Osteocyte (in vitro differentiated cells): ENCODE measurements at regions not wholly inside any gene's neighbourhood (a gene's known extent, or its start where the extent isn't known, plus 50 kb on each side); places are given as distances from the start of the nearest gene placed in this dataset.

Source experiments
- DNase-seq: peaks from one replicate; pipeline ENCODE4 v3.0.0; 2021; ENCODE audit warnings: mixed read lengths; ENCODE audit not compliant: unreplicated experiment; ENCODE audit errors: extremely low spot score
- H3K27ac Mint-ChIP-seq: one replicate; pipeline ENCODE4 v1.8.0; 2021; ENCODE audit warnings: mild to moderate bottlenecking, mixed read lengths; ENCODE audit not compliant: unreplicated experiment
- H3K27me3 Mint-ChIP-seq: one replicate; pipeline ENCODE4 v1.8.0; 2021; ENCODE audit warnings: mixed read lengths; ENCODE audit not compliant: unreplicated experiment
- H3K36me3 Mint-ChIP-seq: one replicate; pipeline ENCODE4 v1.8.0; 2021; ENCODE audit warnings: mixed read lengths; ENCODE audit not compliant: unreplicated experiment
- H3K4me1 Mint-ChIP-seq: one replicate; pipeline ENCODE4 v1.8.0; 2021; ENCODE audit warnings: mixed read lengths; ENCODE audit not compliant: unreplicated experiment
- H3K4me3 Mint-ChIP-seq: one replicate; pipeline ENCODE4 v1.8.0; 2021; ENCODE audit warnings: mild to moderate bottlenecking, moderate library complexity, mixed read lengths; ENCODE audit not compliant: unreplicated experiment
- H3K9me3 Mint-ChIP-seq: one replicate; pipeline ENCODE4 v1.8.0; 2021; ENCODE audit warnings: mixed read lengths; ENCODE audit not compliant: unreplicated experiment
- TF ChIP-seq, protein P1 (sequence below): fragments of 200-600 bp; sonication (generic); IDR thresholded peaks from 2 replicates; pipeline ENCODE4 v1.5.0; 2021; ENCODE audit warnings: antibody characterized with exemption, mild to moderate bottlenecking, moderate library complexity

DNA sequence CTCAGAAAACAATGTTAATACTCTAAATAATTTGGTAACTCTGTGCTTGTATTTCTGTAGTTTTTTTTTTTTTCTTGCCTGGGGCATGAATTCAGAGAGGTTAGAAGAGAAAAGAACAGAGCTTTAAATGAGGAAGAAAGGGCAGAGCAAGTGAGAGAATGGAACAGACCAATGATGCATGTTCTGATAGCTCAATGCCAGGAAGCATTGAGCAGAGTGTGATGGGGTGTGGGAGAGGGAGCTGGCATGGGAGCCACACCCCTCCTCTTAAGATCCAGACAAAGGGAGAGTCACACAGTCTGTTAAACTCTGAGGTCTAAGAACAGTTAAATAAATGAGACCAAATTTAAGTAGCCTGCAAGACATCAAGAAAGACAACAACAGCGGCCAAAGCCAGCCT is 538.6 kb downstream of the TUSC7 start:
- Mint-ChIP-seq H3K9me3 (peaks cover 3% of the 10 kb centered on the region), H3K36me3 (no peaks in the 10 kb centered on the region), H3K4me1 (peaks cover 9% of the 10 kb centered on the region), H3K27ac (no peak overlapping the region), H3K4me3 (no peak overlapping the region), H3K27me3 (peaks cover 3% of the 10 kb centered on the region)
- DNase-seq: no peak
- TF ChIP-seq, protein P1, sequence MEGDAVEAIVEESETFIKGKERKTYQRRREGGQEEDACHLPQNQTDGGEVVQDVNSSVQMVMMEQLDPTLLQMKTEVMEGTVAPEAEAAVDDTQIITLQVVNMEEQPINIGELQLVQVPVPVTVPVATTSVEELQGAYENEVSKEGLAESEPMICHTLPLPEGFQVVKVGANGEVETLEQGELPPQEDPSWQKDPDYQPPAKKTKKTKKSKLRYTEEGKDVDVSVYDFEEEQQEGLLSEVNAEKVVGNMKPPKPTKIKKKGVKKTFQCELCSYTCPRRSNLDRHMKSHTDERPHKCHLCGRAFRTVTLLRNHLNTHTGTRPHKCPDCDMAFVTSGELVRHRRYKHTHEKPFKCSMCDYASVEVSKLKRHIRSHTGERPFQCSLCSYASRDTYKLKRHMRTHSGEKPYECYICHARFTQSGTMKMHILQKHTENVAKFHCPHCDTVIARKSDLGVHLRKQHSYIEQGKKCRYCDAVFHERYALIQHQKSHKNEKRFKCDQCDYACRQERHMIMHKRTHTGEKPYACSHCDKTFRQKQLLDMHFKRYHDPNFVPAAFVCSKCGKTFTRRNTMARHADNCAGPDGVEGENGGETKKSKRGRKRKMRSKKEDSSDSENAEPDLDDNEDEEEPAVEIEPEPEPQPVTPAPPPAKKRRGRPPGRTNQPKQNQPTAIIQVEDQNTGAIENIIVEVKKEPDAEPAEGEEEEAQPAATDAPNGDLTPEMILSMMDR: no peak

DNA sequence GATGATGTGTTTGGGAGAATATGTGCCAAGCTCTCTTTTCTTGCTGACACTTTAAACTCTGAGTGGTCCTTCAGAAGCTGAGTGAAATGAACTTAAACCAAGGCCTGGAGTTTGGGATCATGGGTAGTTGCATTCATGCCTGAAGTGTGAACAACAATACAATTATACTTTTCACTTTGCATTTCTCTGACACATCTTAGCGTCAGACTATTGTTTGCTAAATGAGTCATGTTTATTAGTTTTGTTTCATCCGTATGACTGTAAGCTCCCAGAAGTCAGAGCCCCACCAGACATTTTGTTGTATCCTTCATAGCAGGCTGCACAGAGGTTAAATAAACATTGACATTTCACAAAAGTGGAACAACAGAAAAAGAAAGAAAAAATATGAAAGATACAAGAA is 542.6 kb downstream of the TUSC7 start:
- peaks cover 9% of the 10 kb centered on the region for H3K4me1 Mint-ChIP-seq
- no peaks in the 10 kb centered on the region for H3K27me3 Mint-ChIP-seq
- H3K36me3 Mint-ChIP-seq: no peaks in the 10 kb centered on the region
- no peak overlapping the region for H3K4me3 Mint-ChIP-seq
- TF ChIP-seq, protein P1: no peak
- H3K27ac Mint-ChIP-seq: no peak overlapping the region
- H3K9me3 Mint-ChIP-seq: peaks cover 3% of the 10 kb centered on the region
- DNase-seq: no peak

DNA sequence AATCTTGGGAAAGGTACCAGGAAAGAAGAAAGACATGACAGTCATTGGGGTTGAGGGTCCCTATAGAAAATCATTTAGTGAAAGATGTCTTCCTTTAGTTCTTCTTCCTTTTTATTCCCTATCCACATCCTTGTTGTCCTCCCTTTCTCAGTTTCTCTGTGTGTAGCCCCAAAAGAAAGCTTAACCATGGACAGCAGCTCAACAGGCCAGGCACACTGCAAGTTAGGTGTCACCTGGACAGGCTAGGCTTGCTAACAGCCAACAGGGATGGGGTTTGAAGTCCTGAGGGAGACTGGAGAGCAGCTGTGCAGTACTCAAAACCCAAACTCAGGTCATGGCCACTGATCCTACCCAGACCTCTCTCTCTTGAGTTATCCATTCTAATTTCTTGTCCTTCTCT is 543.1 kb downstream of the TUSC7 start:
- Mint-ChIP-seq H3K4me3 (no peak overlapping the region), H3K27ac (no peak overlapping the region), H3K27me3 (no peaks in the 10 kb centered on the region), H3K4me1 (peaks cover 9% of the 10 kb centered on the region), H3K9me3 (peaks cover 3% of the 10 kb centered on the region), H3K36me3 (no peaks in the 10 kb centered on the region)
- DNase-seq: no peak
- TF ChIP-seq, protein P1: no peak

DNA sequence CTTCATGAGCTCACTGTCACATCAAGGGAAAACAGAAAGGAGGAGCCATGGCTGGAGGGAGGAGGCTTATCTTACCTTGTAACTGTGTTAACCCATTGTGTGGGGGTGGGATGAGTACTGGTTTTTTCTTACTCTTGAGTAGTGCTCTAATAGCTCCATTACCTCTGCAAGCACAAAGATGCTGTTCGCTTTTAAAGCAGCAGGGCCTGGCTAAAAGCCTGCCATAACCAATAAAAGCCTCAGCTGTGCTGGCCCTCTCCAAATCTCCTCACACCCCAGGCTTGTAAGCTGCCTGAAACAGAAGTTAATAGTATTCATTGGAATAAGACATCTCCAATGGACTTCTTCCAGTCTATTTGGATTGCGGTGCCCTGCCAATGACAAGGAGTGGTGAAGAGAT is 544.1 kb downstream of the TUSC7 start:
- no peaks in the 10 kb centered on the region for H3K36me3 Mint-ChIP-seq
- H3K4me3 Mint-ChIP-seq: no peak overlapping the region
- peaks cover 6% of the 10 kb centered on the region for H3K27me3 Mint-ChIP-seq
- H3K4me1 Mint-ChIP-seq: peaks cover 9% of the 10 kb centered on the region
- H3K9me3 Mint-ChIP-seq: peaks cover 3% of the 10 kb centered on the region
- TF ChIP-seq, protein P1: no peak
- H3K27ac Mint-ChIP-seq: no peak overlapping the region
- DNase-seq: no peak

DNA sequence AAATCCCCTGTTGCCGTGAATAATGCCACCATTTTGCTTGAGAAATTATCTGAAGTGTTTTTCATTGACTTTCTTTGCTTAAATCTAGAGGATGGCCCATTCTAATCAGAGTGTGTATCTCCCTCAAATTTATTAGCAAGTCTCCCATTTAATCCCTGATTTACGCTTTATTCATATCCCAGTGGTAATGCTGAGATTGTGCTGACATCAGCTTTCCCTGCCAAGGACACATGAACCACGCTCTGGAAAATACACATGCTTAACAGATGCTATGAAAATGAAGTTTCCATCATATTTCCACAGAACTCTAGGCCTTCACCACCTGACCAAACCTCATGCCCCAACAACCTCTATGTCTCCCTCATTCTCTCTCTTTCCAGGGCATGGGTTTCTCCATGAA is 545.4 kb downstream of the TUSC7 start:
- TF ChIP-seq, protein P1: no peak
- Mint-ChIP-seq H3K27ac (no peak overlapping the region), H3K4me3 (no peak overlapping the region), H3K36me3 (no peaks in the 10 kb centered on the region), H3K4me1 (peaks cover 9% of the 10 kb centered on the region), H3K27me3 (peaks cover 7% of the 10 kb centered on the region), H3K9me3 (peaks cover 3% of the 10 kb centered on the region)
- no peak for DNase-seq
